Prostate gland (tissue), 2 donors: ENCODE measurements at regions not wholly inside any gene's neighbourhood (a gene's known extent, or its start where the extent isn't known, plus 50 kb on each side); places are given as distances from the start of the nearest gene placed in this dataset.

ENCODE experiments used
- POLR2A ChIP-seq: fragments of 450-650 bp; IDR thresholded peaks from one replicate; pipeline ENCODE4 v1.6.1; 2016; ENCODE audit warnings: antibody characterized with exemption, mild to moderate bottlenecking
- POLR2AphosphoS5 ChIP-seq: sonication (generic); formaldehyde crosslinking; IDR thresholded peaks from one replicate; pipeline ENCODE4 v1.6.1; 2017; ENCODE audit warnings: antibody characterized with exemption
- TF ChIP-seq, protein P1 (sequence below), 4 experiments: fragments of 200-600 bp in 2 of 4; fragments of 450-650 bp in 2 of 4; sonication (generic) in 2 of 4; IDR thresholded peaks; 1 replicate in 3 of 4; 2 replicates in 1 of 4; pipeline ENCODE4 v1.5.1; 2016 to 2019; ENCODE audit warnings: antibody characterized with exemption in 4 of 4, mild to moderate bottlenecking in 2 of 4, moderate library complexity in 2 of 4

DNA sequence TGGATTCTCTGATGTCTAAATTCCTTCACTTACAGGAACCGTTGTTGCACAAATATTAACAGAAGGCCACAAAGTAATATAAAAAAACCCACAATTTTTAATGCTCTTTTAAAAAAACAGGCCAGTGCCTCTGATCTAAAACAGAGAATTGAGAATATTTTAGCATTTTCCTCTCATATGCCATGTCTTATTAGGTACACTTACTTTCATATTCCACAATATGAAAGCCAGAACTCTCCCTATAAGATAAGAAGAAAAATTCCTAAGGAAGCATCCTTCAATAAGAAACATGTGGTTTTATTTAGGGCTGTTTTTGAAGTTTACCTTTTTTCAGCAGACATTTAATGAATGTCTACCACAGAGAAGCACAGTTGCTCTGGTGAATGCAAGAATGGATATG lies 214.5 kb downstream of the FAT3 start:
- TF ChIP-seq, protein P1, sequence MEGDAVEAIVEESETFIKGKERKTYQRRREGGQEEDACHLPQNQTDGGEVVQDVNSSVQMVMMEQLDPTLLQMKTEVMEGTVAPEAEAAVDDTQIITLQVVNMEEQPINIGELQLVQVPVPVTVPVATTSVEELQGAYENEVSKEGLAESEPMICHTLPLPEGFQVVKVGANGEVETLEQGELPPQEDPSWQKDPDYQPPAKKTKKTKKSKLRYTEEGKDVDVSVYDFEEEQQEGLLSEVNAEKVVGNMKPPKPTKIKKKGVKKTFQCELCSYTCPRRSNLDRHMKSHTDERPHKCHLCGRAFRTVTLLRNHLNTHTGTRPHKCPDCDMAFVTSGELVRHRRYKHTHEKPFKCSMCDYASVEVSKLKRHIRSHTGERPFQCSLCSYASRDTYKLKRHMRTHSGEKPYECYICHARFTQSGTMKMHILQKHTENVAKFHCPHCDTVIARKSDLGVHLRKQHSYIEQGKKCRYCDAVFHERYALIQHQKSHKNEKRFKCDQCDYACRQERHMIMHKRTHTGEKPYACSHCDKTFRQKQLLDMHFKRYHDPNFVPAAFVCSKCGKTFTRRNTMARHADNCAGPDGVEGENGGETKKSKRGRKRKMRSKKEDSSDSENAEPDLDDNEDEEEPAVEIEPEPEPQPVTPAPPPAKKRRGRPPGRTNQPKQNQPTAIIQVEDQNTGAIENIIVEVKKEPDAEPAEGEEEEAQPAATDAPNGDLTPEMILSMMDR (IDR thresholded peaks at IDR 0.05), result no peak
- no peak for TF ChIP-seq POLR2A
- TF ChIP-seq POLR2AphosphoS5, result no peak
